ENCODE measurements at regions not wholly inside any gene's neighbourhood (a gene's known extent, or its start where the extent isn't known, plus 50 kb on each side); places are given as distances from the start of the nearest gene placed in this dataset.

DNA sequence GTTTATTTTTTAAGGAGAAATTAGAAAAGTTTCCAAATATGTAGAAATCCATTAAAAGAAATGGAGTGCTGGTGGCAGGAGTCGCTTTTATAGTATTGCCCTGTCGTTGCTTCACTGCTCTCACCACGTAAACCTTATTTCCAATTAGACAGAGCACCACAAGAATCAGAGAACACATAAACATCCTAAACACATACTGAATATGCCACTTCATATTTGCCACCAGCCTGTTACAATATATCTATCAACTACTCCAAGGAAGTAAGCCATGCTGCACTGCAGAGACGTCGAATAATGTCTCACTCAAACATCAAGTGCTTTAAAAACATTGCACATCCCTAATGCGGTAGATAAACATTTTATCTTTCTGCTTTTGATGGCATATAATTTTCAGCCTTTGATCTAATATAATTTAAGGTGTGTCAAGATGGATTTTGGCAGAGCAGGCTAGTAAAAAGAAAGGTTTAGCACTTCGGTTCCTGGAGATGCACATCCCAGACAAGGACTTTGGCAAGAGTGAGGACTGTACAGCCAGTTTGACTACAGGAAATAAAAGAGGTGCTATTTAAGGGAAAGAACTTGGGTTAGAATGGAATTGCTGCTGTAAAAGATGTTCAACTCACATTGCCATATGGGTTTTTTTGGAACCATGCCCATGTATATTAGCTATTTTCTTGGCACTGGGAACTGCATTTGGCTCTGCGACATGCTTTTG is 932.3 kb downstream of the EFNB2 start:
- H3K36me3 ChIP-seq (ENCODE audit: control insufficient read depth, low read length) = no peaks in the 10 kb centered on the region

GRCh38 chr13:105599477-105600037 is 935.9 kb downstream of the EFNB2 start:
- Histone ChIP-seq H4K20me1 (ENCODE audit: control insufficient read depth, insufficient read depth, low read depth, low read length) (no peaks in the 10 kb centered on the region), H3K4me2 (ENCODE audit: low read length) (no peak overlapping the region), H3K27me3 (ENCODE audit: control insufficient read depth, low read length) (no peaks in the 10 kb centered on the region), H3K36me3 (ENCODE audit: control insufficient read depth, low read length) (no peaks in the 10 kb centered on the region), H3K9me2 (replicated peaks; ENCODE audit: control insufficient read depth, low read length) (no peaks in the 10 kb centered on the region), H3K4me3 (ENCODE audit: low read length) (no peak overlapping the region), H3F3A (ENCODE audit: control insufficient read depth, insufficient read depth) (no peaks in the 10 kb centered on the region), H3K9me3 (ENCODE audit: control insufficient read depth, insufficient read depth, low read length) (no peaks in the 10 kb centered on the region), H3K4me1 (ENCODE audit: control insufficient read depth, low read length) (no peaks in the 10 kb centered on the region), H3K27ac (ENCODE audit: low read depth, low read length) (no peak overlapping the region), H3K79me2 (ENCODE audit: control insufficient read depth, low read length) (no peaks in the 10 kb centered on the region)
- no peak for TF ChIP-seq EZH2phosphoT487 (IDR thresholded peaks at IDR 0.05; ENCODE audit: borderline replicate concordance, low read length)
- TF ChIP-seq, protein P1, sequence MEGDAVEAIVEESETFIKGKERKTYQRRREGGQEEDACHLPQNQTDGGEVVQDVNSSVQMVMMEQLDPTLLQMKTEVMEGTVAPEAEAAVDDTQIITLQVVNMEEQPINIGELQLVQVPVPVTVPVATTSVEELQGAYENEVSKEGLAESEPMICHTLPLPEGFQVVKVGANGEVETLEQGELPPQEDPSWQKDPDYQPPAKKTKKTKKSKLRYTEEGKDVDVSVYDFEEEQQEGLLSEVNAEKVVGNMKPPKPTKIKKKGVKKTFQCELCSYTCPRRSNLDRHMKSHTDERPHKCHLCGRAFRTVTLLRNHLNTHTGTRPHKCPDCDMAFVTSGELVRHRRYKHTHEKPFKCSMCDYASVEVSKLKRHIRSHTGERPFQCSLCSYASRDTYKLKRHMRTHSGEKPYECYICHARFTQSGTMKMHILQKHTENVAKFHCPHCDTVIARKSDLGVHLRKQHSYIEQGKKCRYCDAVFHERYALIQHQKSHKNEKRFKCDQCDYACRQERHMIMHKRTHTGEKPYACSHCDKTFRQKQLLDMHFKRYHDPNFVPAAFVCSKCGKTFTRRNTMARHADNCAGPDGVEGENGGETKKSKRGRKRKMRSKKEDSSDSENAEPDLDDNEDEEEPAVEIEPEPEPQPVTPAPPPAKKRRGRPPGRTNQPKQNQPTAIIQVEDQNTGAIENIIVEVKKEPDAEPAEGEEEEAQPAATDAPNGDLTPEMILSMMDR (IDR thresholded peaks at IDR 0.05; ENCODE audit: low read depth, low read length, poor library complexity, severe bottlenecking) = no peak

More for the DNA sequence above, 932.3 kb downstream of the EFNB2 start:
- no peaks in the 10 kb centered on the region for H3F3A ChIP-seq (ENCODE audit: control insufficient read depth, insufficient read depth)
- H3K79me2 ChIP-seq (ENCODE audit: control insufficient read depth, low read length) = no peaks in the 10 kb centered on the region
- no peak overlapping the region for H3K4me2 ChIP-seq (ENCODE audit: low read length)
- H4K20me1 ChIP-seq (ENCODE audit: control insufficient read depth, insufficient read depth, low read depth, low read length) = no peaks in the 10 kb centered on the region
- no peak overlapping the region for H3K4me3 ChIP-seq (ENCODE audit: low read length)
- H3K9me3 ChIP-seq (ENCODE audit: control insufficient read depth, insufficient read depth, low read length) = no peaks in the 10 kb centered on the region
- H3K9me2 ChIP-seq (replicated peaks; ENCODE audit: control insufficient read depth, low read length) = no peaks in the 10 kb centered on the region
- H3K27me3 ChIP-seq (ENCODE audit: control insufficient read depth, low read length) = no peaks in the 10 kb centered on the region
- TF ChIP-seq, protein P1 (IDR thresholded peaks at IDR 0.05; ENCODE audit: low read depth, low read length, poor library complexity, severe bottlenecking) = no peak
- no peak for TF ChIP-seq EZH2phosphoT487 (IDR thresholded peaks at IDR 0.05; ENCODE audit: borderline replicate concordance, low read length)
- no peaks in the 10 kb centered on the region for H3K4me1 ChIP-seq (ENCODE audit: control insufficient read depth, low read length)
- H3K27ac ChIP-seq (ENCODE audit: low read depth, low read length) = no peak overlapping the region

GRCh38 chr13:105598529-105598928 is 936.9 kb downstream of the EFNB2 start:
- TF ChIP-seq EZH2phosphoT487 (IDR thresholded peaks at IDR 0.05; ENCODE audit: borderline replicate concordance, low read length) = no peak
- TF ChIP-seq, protein P1 (IDR thresholded peaks at IDR 0.05; ENCODE audit: low read depth, low read length, poor library complexity, severe bottlenecking) = no peak

More at GRCh38 chr13:105598529-105598928, 936.9 kb downstream of the EFNB2 start:
- no peaks in the 10 kb centered on the region for H4K20me1 ChIP-seq (ENCODE audit: control insufficient read depth, insufficient read depth, low read depth, low read length)
- no peak overlapping the region for H3K4me3 ChIP-seq (ENCODE audit: low read length)
- no peak overlapping the region for H3K4me2 ChIP-seq (ENCODE audit: low read length)
- H3K36me3 ChIP-seq (ENCODE audit: control insufficient read depth, low read length) = no peaks in the 10 kb centered on the region
- no peaks in the 10 kb centered on the region for H3K79me2 ChIP-seq (ENCODE audit: control insufficient read depth, low read length)
- no peak overlapping the region for H3K27ac ChIP-seq (ENCODE audit: low read depth, low read length)
- no peaks in the 10 kb centered on the region for H3K9me3 ChIP-seq (ENCODE audit: control insufficient read depth, insufficient read depth, low read length)
- no peaks in the 10 kb centered on the region for H3K27me3 ChIP-seq (ENCODE audit: control insufficient read depth, low read length)
- no peaks in the 10 kb centered on the region for H3K9me2 ChIP-seq (replicated peaks; ENCODE audit: control insufficient read depth, low read length)
- H3K4me1 ChIP-seq (ENCODE audit: control insufficient read depth, low read length) = no peaks in the 10 kb centered on the region
- H3F3A ChIP-seq (ENCODE audit: control insufficient read depth, insufficient read depth) = no peaks in the 10 kb centered on the region
